HG02884 (cell line): ENCODE measurements at regions not wholly inside any gene's neighbourhood (a gene's known extent, or its start where the extent isn't known, plus 50 kb on each side); places are given as distances from the start of the nearest gene placed in this dataset.
"Not testable (repeated sequence)": the region's sequence is repeated elsewhere in the genome, so short reads cannot be mapped to it uniquely, and the experiment has no call there.

ENCODE experiments used
- ATAC-seq: cut with Tn5 transposase; IDR thresholded peaks from one replicate; pipeline ENCODE4 v1.9.1; 2021; ENCODE audit warnings: mild to moderate bottlenecking, moderate library complexity; ENCODE audit not compliant: unreplicated experiment

DNA sequence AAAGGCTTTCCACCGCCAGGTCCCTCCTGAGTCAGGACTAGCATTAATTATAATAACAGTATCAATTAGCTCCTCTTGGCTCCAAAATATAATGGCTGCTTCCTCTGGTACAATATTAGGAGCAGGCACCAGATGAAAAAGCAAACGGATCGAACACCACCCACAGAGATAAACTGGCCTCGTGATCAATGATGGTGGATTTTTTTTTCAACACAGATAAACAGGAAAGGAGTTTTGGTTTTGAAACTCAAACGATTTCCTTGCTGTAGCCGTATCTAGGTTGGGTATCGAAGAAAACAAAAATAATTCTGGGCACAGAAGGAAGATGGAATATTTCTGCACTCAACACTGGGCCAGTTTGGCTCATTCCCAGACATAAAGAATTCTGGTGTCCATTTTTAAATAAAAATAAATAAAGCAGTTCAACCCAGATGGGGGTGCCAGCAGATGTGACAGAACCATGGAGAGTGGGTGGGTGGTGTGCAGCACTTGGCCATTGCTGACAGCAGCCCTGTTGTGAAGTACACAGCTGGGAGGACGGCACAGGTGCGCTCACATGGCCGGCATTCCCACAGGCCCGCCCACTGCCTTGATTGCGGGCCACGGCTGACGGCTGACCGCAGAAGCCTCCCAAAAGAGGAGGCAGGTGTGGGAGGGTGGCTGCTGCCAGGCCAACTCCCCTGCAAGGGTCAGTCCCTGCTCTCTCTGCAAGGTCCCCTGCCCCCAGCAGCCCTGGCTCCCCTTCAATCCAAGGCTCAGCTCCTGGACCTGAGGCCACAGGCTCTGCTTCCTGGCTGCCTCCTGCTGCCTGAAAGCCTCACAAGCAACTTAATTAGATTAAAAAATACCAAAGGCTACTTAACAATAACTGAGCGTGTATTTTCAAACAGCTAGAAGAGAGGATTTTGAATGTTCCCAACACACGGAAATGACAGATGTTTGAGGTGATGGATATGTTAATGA is 351.9 kb upstream of the ID2 start:
- ATAC-seq, result no peak

DNA sequence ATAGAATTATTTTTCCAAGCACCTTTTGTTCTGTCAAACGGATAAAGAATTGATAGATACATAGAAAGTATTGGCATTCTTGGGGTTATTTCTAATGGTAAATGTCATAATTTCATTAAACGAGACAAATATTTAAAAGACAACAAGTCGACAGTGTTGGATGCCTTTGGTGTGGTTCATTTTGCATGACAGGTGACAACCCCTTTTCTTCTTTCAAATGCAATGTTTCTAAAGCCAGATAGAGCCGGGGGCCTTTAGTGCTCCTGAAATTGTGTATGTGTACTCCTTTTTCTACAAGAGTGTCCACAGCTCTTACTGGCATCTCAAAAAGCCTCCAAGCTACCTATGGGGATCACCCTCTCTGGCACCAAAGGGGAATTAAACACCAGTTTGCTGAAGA is 350.8 kb upstream of the ID2 start:
- ATAC-seq, result no peak

DNA sequence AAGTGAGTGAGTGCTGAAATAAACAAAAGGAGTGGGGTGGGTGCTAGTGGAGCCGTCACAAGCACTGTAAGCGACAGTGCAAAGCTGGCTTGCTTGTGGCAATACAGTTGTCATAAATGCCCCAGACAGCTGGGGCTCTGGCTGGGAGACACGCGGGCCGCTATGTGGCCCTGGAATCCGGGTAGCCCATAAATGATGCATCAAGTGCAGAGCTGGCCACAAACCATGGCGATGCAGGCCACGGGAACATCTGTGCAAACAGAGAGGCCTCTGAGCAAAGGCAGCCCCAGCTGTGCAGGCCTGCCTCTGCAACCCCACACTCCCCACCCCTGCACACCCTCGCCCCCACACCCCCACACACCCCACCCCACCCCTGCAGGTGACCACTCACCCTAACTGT is 349.2 kb upstream of the ID2 start:
- ATAC-seq, result no peak

DNA sequence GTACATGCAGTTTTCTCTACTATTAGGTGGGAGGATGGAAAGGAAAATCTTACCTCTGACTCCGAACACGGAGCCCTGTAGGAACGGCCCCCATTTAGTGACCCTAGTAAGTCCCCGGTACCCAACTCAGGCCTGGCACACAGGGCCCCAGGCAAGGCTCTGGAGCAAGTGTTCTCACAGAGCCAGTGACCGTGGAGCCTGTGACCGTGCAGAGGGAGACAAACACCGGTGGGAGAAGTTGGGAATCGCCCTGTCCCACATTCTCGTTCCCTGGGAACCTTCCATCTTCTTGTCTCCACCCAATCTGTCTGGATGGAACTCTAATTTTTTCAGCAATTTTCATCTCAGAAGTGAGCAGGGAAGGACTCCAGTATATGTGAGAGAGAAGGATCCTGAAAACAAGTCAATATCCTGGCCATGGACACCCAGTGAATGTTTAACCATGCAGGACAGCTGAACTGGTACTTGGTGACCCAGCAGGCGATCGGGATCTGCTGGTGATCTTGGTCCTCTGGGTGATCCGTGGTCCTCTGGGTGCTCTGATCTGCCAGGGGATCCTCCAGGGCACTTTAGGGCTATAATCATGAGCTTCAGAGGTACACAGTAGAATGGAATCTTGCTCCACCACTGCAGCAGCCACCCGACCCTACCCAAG is 348.6 kb upstream of the ID2 start:
- ATAC-seq, result no peak

- not testable (repeated sequence) for ATAC-seq
Observed at GRCh38 chr2:8333832-8334187, 348.0 kb upstream of the ID2 start.

DNA sequence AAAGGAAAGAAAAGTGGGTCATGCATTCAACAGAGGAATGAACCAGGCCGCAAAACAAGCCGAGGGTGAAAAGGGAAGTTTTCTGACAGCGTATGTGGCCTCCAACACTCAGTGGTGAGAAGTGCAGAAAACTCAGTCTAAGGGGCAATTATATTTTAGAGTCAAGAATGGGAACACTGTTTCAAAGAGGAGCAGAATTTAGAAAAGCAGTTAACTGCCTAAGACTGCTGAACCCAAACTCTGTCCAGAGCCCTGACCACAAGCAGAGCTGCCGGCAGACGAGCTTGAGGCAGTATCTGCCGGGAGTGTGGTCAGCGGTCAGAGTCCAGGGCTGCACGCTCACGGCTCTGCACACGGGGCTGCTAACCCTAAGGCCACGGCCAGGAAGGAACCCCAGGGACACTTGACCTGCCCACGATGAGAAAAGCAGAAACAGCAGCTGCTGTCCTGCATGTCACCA is 347.0 kb upstream of the ID2 start:
- ATAC-seq, result no peak

DNA sequence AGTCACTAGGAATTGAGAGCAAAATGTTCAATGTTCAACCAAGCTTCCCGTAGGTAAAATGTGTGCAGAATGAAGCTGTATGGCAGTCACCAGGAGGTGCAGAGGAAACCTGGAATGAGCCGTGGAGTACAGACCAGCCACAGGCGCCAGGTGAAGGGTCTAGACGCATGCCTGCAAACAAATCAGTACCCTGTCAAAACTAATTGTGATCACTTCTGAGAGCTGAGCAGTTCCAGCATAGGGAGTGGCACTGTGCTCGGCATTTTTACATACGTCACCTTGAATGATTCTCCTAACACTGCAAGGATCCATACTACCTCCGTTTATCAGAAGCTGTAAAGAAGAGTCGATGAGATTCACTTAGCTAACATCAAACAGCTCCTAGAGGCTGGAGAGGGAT is 346.1 kb upstream of the ID2 start:
- ATAC-seq, result no peak

GRCh38 chr2:8337321-8337720 is 344.5 kb upstream of the ID2 start:
- ATAC-seq, result no peak

GRCh38 chr2:8342407-8342806 is 339.4 kb upstream of the ID2 start:
- ATAC-seq, result no peak

DNA sequence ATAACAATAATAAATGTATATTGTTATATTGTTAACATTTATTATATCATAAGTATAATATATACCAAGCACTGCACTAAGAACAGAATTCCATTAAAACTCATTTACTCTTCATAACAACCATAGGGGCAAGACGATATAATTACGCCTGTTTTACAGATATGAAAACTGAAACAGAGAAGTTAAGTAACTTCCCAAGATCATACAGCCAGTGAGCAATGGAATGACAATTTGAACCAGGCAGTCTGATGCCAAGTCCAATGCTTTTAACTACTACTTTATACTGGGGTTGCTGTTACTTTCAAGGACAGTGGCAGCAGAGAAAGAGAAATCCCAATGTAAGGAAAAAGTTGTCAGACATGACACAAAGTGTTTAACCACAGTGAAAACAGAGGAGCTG is 338.8 kb upstream of the ID2 start:
- no peak for ATAC-seq

DNA sequence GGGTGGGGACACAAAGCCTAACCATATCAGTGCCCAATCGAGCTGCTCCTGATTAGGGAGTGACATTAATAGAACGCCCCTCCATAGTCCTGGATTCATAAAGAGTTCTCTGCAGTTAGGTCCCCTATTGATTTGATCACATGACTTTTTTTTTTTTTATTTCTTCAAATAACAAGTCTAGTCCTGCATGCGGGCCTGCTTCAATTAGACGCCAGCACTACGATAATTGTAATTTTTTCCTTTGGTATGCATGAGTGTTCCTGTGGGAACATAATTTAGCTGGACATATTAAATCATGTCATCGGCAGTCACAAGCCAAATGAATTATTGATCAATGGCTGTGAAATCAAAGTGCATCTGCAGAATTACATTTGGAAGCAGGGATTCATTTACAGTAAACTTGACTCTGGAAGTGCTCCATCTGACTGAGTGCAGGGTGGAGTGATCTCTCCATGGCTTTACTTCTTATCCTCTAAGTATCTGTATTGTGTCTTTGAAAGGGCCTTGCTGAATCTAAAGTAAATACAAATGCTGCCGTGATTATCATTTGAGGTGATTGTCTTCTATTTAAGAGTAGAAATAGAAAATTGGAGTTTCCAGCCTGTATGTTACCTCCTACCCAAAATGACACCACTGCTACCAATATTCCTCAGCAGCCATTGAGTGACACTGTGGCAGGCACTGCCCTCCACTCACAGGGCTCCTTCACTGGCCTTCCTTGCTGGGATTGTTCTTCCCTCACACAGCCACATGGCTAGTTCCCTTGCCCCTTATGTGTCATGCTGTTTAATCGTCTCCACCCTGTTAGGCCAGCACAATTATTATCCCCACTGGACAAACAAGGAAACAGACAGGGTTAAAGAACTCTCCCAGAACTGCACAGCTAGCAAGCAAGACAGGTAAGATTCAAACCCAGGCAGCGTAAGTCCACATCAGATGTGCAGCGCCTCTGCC is 337.4 kb upstream of the ID2 start:
- no peak for ATAC-seq

DNA sequence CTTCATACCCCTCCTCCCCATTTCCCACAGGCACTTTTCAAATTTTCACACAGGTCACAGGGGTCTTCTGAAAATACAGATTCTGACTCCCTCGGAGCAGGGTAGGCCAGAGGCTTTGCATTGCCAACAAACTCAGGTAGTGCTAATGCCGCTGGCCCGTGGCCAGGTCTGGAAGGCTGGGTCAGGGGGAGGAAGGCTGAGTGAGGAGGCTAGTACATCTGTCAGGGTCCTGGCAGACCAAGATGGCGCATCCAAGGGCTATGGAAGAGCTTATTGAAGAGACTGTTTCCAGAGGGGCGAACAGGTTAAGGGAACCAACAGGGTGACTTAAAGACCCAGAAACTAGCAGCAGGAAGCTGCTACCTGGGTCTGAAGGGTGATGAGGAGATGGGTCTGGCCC is 336.7 kb upstream of the ID2 start:
- no peak for ATAC-seq

GRCh38 chr2:8346208-8346607 is 335.6 kb upstream of the ID2 start:
- no peak for ATAC-seq

DNA sequence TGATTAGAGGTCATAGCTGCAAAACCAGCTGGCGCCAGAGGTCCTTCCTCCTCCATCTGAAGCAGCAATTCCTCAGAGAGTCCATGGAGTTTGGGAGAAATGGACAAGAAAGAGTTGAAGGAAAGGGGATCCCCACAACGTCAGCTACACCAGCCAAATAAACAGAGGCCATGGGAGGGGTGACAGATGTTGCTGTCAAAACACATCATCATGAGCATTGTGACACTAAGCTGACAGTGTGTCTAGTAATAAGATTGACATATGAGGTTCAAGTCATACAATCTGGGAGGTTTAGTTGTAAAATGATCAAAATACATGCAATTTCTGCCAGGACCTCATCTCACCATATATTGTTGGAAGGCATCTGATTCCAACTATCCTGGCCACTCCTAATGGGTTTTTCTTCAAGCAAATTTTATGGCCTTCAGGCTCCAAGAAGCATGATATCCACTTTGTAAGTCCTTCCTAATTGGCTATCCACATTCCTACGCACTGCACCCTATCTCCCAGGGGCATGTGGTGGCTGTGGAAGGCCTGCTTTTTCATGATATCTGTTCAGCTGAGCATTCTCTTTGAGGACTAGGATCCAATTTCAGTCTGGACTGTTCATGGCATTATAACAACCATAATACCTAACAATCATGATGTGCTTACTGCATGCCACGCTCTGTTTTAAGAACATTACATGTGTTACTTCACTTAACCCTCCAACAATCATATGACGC is 335.0 kb upstream of the ID2 start:
- ATAC-seq, result no peak

DNA sequence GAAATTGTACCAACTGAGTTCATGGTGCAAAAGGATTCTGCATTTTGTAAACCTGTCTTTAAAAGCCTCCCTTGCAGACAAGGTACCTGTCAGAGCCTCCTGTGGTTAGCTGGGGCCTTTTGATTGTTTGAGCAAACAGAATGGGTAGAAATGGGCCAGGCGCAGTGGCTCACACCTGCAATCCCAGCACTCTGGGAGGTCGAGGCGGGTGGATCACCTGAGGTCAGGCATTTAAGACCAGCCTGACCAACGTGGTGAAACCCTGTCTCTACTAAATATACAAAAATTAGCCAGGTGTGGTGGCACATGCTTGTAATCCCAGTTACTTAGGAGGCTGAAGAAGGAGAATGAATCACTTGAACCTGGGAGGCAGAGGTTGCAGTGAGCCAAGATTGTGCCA is 332.9 kb upstream of the ID2 start:
- ATAC-seq, result not testable (repeated sequence)

GRCh38 chr2:8352296-8352695 is 329.6 kb upstream of the ID2 start:
- ATAC-seq, result no peak

GRCh38 chr2:8352989-8353388 is 328.9 kb upstream of the ID2 start:
- no peak for ATAC-seq

- no peak for ATAC-seq
Observed at GRCh38 chr2:8355102-8355859, 326.6 kb upstream of the ID2 start.

DNA sequence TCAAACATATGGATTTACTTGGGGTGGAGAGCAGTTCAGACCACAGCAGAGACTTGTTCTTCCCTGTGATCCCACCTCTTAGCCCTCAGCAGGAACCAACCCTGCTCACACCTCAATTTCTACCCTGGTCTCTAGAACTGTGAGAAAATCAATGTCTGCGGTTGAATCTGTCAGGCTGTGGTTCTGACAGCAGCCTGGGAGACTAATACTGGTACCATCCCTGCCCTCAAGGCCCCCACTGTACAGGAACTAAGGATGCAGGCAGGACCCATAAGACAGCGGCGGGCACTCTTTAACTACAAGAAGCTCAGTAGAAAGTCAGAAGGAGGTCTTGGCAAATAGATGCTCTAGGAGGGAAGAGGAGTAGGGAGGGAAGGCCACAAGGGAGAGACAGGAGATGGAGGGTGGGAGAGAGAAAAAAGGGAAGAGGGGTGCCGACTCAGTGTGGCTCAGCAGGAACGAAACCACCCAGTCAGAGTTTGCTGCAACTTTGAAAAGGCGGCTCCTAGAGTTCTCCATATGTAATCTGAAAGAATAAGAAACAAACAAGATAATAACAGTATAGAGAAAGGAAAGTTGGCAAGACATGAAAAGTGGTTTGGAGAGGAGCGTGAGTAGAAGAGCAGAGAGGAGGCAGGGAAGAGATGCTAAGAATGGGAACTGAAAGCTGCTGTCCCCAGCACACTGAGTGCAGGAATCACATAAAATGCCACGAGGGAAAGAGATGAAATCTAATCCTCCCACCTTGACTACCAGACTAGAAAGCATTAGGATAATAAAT is 323.9 kb upstream of the ID2 start:
- no peak for ATAC-seq
